OCI-LY1 (cell line): ENCODE measurements at regions not wholly inside any gene's neighbourhood (a gene's known extent, or its start where the extent isn't known, plus 50 kb on each side); places are given as distances from the start of the nearest gene placed in this dataset.
"Not testable (repeated sequence)": the region's sequence is repeated elsewhere in the genome, so short reads cannot be mapped to it uniquely, and the experiment has no call there.

Experiments used
- CTCF ChIP-seq: fragments of 200-600 bp; sonication (generic), shearing (Covaris generic); IDR thresholded peaks from 2 replicates; pipeline ENCODE4 v1.5.1; 2017; ENCODE audit warnings: mild to moderate bottlenecking, antibody characterized with exemption, low read length, moderate library complexity, mixed read lengths
- EZH2 ChIP-seq: fragments of 200-600 bp; sonication (generic), shearing (Covaris generic); IDR thresholded peaks from 2 replicates; pipeline ENCODE4 v1.8.0; 2017; ENCODE audit warnings: borderline replicate concordance, mixed run types, mild to moderate bottlenecking, antibody characterized with exemption, low read length, moderate library complexity, mixed read lengths

- TF ChIP-seq CTCF, EZH2: not testable (repeated sequence)
These were observed 311.4 kb upstream of the ZNF337 start for GRCh38 chr20:26008026-26008425.
